B cell (primary cell): ENCODE measurements at regions not wholly inside any gene's neighbourhood (a gene's known extent, or its start where the extent isn't known, plus 50 kb on each side); places are given as distances from the start of the nearest gene placed in this dataset.
"Not testable (repeated sequence)": the region's sequence is repeated elsewhere in the genome, so short reads cannot be mapped to it uniquely, and the experiment has no call there.

Source experiments
- ATAC-seq: fragments of 200-7000 bp; cut with Tn5 transposase; one replicate; pipeline ENCODE4 v1.10.0; 2021; ENCODE audit warnings: low read depth, mild to moderate bottlenecking, moderate number of reproducible peaks, moderate library complexity
- CTCF ChIA-PET: fragments of 350-600 bp; sonication (Branson Sonifier 250); formaldehyde crosslinking; loops from one replicate; lab custom pipeline; 2021; ENCODE audit warnings: antibody characterized with exemption, inconsistent platforms; lab: Charles Lee
- POLR2A ChIA-PET: fragments of 350-600 bp; sonication (Branson Sonifier 250); formaldehyde crosslinking; loops from one replicate; lab custom pipeline; 2021; ENCODE audit warnings: antibody characterized with exemption; lab: Charles Lee
- DNase-seq: peaks from one replicate; pipeline ENCODE4 v3.0.0; 2013
- H2AFZ ChIP-seq: 2 replicates; pipeline ENCODE4 v1.6.1; 2012; ENCODE audit warnings: mild to moderate bottlenecking, low read depth, low read length; ENCODE audit not compliant: insufficient read depth, poor library complexity, severe bottlenecking
- H3K27ac ChIP-seq, 2 donors: 1 replicate in 1 of 2; 2 replicates in 1 of 2; pipeline ENCODE4 v1.5.1; 2012 to 2013; ENCODE audit warnings: low read length in 2 of 2, mild to moderate bottlenecking in 2 of 2, moderate library complexity in 1 of 2
- H3K27me3 ChIP-seq, 4 experiments: fragments of 200-600 bp in 1 of 4; sonication (generic) in 1 of 4; replicated peaks in 1 of 4; 1 replicate in 2 of 4; 2 replicates in 2 of 4; pipeline versions ENCODE4 v1.6.1 to v1.7.0; 2013 to 2016; ENCODE audit warnings: low read length in 3 of 4, mild to moderate bottlenecking in 2 of 4, mixed read lengths in 1 of 4, moderate library complexity in 1 of 4; ENCODE audit not compliant: insufficient read depth in 4 of 4, control insufficient read depth in 3 of 4; ENCODE audit errors: control extremely low read depth in 1 of 4
- H3K36me3 ChIP-seq, 2 experiments: replicated peaks in 1 of 2; 1 replicate in 1 of 2; 2 replicates in 1 of 2; pipeline versions ENCODE4 v1.6.1 to v1.7.1; 2013; ENCODE audit warnings: low read length in 1 of 2; ENCODE audit not compliant: insufficient read depth in 2 of 2, control insufficient read depth in 1 of 2; ENCODE audit errors: control extremely low read depth in 1 of 2, extremely low read depth in 1 of 2
- H3K4me1 ChIP-seq, 2 donors: fragments of 200-600 bp in 1 of 2; sonication (generic) in 1 of 2; 1 replicate in 1 of 2; 2 replicates in 1 of 2; pipeline versions ENCODE4 v1.5.1 to v1.6.1; 2013 to 2017; ENCODE audit warnings: low read length in 2 of 2; ENCODE audit not compliant: control insufficient read depth in 2 of 2, insufficient read depth in 2 of 2
- H3K4me2 ChIP-seq: replicated peaks from 2 replicates; pipeline ENCODE3; 2012; ENCODE audit warnings: mild to moderate bottlenecking, low read depth, low read length; ENCODE audit not compliant: poor library complexity, severe bottlenecking
- H3K4me3 ChIP-seq, 5 experiments: fragments of 200-600 bp in 1 of 5; sonication (generic) in 1 of 5; 1 replicate in 3 of 5; 2 replicates in 2 of 5; pipeline versions ENCODE4 v1.5.1 to v1.7.0; 2011 to 2016; ENCODE audit warnings: low read length in 4 of 5, mild to moderate bottlenecking in 4 of 5, low read depth in 2 of 5, control low read depth in 1 of 5, moderate library complexity in 1 of 5; ENCODE audit not compliant: insufficient read depth in 1 of 5; ENCODE audit errors: control extremely low read depth in 1 of 5, extremely low read depth in 1 of 5
- H3K79me2 ChIP-seq: fragments of 200-600 bp; sonication (generic); one replicate; pipeline ENCODE4 v1.6.0; 2016; ENCODE audit warnings: low read length; ENCODE audit not compliant: control insufficient read depth, insufficient read depth
- H3K9ac ChIP-seq: fragments of 200-600 bp; sonication (generic); 2 replicates; pipeline ENCODE4 v1.6.1; 2017; ENCODE audit warnings: mild to moderate bottlenecking, low read length, moderate library complexity
- H3K9me3 ChIP-seq, 3 donors: one replicate each; pipeline versions ENCODE4 v1.6.1 to v1.7.1; 2013; ENCODE audit warnings: low read length in 2 of 3; ENCODE audit not compliant: control insufficient read depth in 2 of 3, insufficient read depth in 1 of 3; ENCODE audit errors: control extremely low read depth in 1 of 3
- H4K20me1 ChIP-seq: 2 replicates; pipeline ENCODE4 v1.6.0; 2012; ENCODE audit warnings: mild to moderate bottlenecking, low read length; ENCODE audit not compliant: insufficient read depth, control insufficient read depth, poor library complexity, severe bottlenecking
- H3K27ac Mint-ChIP-seq: one replicate; pipeline ENCODE4 v1.8.0; 2021; ENCODE audit warnings: mixed read lengths
- H3K27me3 Mint-ChIP-seq: one replicate; pipeline ENCODE4 v1.8.0; 2021; ENCODE audit warnings: mixed read lengths
- H3K4me1 Mint-ChIP-seq: one replicate; pipeline ENCODE4 v1.8.0; 2021; ENCODE audit warnings: mixed read lengths
- H3K4me3 Mint-ChIP-seq: one replicate; pipeline ENCODE4 v1.8.0; 2021; ENCODE audit warnings: mixed read lengths
- H3K9me3 Mint-ChIP-seq: one replicate; pipeline ENCODE4 v1.8.0; 2022; ENCODE audit warnings: mixed read lengths; ENCODE audit not compliant: insufficient read depth
- EZH2 ChIP-seq: IDR thresholded peaks from 2 replicates; pipeline ENCODE4 v1.6.1; 2012; ENCODE audit warnings: borderline replicate concordance, low read depth, mild to moderate bottlenecking, moderate library complexity, low read length; ENCODE audit not compliant: insufficient read depth, poor library complexity, severe bottlenecking
- WGBS: methylation state at CpG from one replicate; pipeline ENCODE4 v1.1.5; 2013; ENCODE audit warnings: missing lambda C conversion rate; ENCODE audit not compliant: insufficient coverage; 5-methylcytosine and 5-hydroxymethylcytosine counted together
- intact Hi-C: fragments of 100-400 bp; cut with micrococcal nuclease; formaldehyde crosslinking; loops from one replicate; pipeline ENCODE4 v1.10.0; 2022
- TF ChIP-seq, protein P1 (sequence below): fragments of 200-600 bp; IDR thresholded peaks from one replicate; pipeline ENCODE4 v1.8.0; 2022; ENCODE audit warnings: antibody characterized with exemption, mild to moderate bottlenecking

DNA sequence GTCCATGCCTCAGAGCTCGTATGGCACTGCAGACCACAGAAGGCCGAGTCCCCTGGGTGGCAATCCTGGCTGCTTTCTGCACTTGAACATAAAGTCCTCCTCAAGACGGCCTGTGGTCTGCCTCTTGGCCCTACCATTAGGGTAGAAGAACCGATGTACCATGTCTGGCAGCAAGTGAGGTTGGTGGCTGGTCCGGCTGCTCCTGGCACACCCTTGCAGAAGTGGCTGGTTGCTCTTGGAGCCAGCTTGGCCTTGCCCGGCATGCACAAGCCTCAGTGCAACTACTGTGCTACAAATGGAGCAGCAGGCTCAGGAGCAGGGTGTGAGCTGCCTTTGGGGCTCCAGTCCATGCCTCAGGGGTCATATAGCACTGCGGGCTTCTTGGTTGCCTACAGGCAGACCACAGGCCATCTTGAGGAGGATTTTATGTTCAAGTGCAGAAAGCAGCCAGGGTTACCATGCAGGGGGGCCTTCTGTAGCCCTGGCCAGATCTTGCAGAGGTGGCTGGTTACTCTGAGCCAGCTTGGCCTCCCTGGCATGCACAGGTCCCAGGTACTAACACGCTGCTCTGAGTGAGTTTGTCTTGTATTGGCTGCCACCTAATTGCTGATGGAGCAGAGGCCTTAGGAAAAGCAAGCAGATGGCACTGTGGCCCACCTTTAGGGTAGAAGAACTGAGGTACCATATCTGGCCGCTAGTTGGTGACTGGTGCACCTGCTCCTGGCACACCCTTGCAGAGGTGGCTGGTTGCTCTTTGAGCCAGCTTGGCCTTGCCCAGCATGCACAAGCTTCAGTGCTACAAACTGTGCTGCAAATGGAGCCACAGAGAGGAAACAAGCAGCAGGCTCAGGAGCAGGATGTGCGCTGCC is 106.4 kb downstream of the CCDC74A start:
- H3K79me2 ChIP-seq, H3K9ac ChIP-seq, H3K27me3 Mint-ChIP-seq, H3K27ac ChIP-seq, DNase-seq, CTCF ChIA-PET, intact Hi-C loops, H3K4me1 ChIP-seq, H3K4me3 Mint-ChIP-seq, H3K9me3 Mint-ChIP-seq, POLR2A ChIA-PET, H3K36me3 ChIP-seq, H4K20me1 ChIP-seq, H3K9me3 ChIP-seq, ATAC-seq, H2AFZ ChIP-seq, H3K27me3 ChIP-seq, H3K4me2 ChIP-seq, H3K4me3 ChIP-seq, H3K4me1 Mint-ChIP-seq, H3K27ac Mint-ChIP-seq: not testable (repeated sequence)
- 86% methylated on average over 9 of the region's 10 CpGs for WGBS

GRCh38 chr2:131635611-131636010 is 107.9 kb downstream of the CCDC74A start:
- WGBS = 91% methylated on average over 8 of the region's 9 CpGs
- no peaks in the 10 kb centered on the region for H3K27me3 Mint-ChIP-seq
- no peaks in the 10 kb centered on the region for H3K9me3 Mint-ChIP-seq
- Histone ChIP-seq H3K27me3 (no peaks in the 10 kb centered on the region), H3K9ac (no peak overlapping the region), H3K36me3 (no peaks in the 10 kb centered on the region), H3K4me2 (no peak overlapping the region), H3K9me3 (no peaks in the 10 kb centered on the region), H3K79me2 (no peaks in the 10 kb centered on the region), H3K4me3 (no peak overlapping the region), H3K4me1 (no peaks in the 10 kb centered on the region), H4K20me1 (no peaks in the 10 kb centered on the region), H2AFZ (no peak overlapping the region), H3K27ac (no peak overlapping the region)
- no peak overlapping the region for H3K27ac Mint-ChIP-seq
- no peaks in the 10 kb centered on the region for H3K4me1 Mint-ChIP-seq
- POLR2A ChIA-PET = no interaction called here
- DNase-seq = no peak
- no peak for ATAC-seq
- TF ChIP-seq EZH2 = no peak
- TF ChIP-seq, protein P1, sequence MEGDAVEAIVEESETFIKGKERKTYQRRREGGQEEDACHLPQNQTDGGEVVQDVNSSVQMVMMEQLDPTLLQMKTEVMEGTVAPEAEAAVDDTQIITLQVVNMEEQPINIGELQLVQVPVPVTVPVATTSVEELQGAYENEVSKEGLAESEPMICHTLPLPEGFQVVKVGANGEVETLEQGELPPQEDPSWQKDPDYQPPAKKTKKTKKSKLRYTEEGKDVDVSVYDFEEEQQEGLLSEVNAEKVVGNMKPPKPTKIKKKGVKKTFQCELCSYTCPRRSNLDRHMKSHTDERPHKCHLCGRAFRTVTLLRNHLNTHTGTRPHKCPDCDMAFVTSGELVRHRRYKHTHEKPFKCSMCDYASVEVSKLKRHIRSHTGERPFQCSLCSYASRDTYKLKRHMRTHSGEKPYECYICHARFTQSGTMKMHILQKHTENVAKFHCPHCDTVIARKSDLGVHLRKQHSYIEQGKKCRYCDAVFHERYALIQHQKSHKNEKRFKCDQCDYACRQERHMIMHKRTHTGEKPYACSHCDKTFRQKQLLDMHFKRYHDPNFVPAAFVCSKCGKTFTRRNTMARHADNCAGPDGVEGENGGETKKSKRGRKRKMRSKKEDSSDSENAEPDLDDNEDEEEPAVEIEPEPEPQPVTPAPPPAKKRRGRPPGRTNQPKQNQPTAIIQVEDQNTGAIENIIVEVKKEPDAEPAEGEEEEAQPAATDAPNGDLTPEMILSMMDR = no peak
- intact Hi-C loops = no loop called here
- CTCF ChIA-PET = no interaction called here
- no peak overlapping the region for H3K4me3 Mint-ChIP-seq

GRCh38 chr2:131636704-131637308 is 109.1 kb downstream of the CCDC74A start:
- H3K4me2 ChIP-seq, POLR2A ChIA-PET, H3K27me3 ChIP-seq, H3K27ac Mint-ChIP-seq, H2AFZ ChIP-seq, H3K9ac ChIP-seq, H3K4me1 Mint-ChIP-seq, H3K27ac ChIP-seq, intact Hi-C loops, ATAC-seq, H3K4me3 ChIP-seq, H3K4me3 Mint-ChIP-seq, H3K79me2 ChIP-seq, H4K20me1 ChIP-seq, H3K27me3 Mint-ChIP-seq, DNase-seq, H3K36me3 ChIP-seq, H3K9me3 ChIP-seq, H3K9me3 Mint-ChIP-seq, CTCF ChIA-PET, H3K4me1 ChIP-seq: not testable (repeated sequence)
- 79% methylated on average over 6 of the region's 7 CpGs for WGBS
